HFF-Myc (cell line): ENCODE measurements at regions not wholly inside any gene's neighbourhood (a gene's known extent, or its start where the extent isn't known, plus 50 kb on each side); places are given as distances from the start of the nearest gene placed in this dataset.

Source experiments
- DNase-seq: peaks from one replicate; pipeline ENCODE4 v3.0.0-alpha.2; 2011; ENCODE audit warnings: low read depth; ENCODE audit errors: extremely low read depth
- H3K4me3 ChIP-seq: replicated peaks from 2 replicates; pipeline ENCODE4 v1.5.1; 2011; ENCODE audit warnings: low read depth, mild to moderate bottlenecking, control low read depth, low read length
- TF ChIP-seq, protein P1 (sequence below): IDR thresholded peaks from 2 replicates; pipeline ENCODE4 v1.5.1; 2012; ENCODE audit warnings: mild to moderate bottlenecking, low read depth, low read length, control low read depth; ENCODE audit errors: missing control alignments

GRCh38 chr1:184219883-184220282 lies 166.9 kb upstream of the C1orf21 start:
- TF ChIP-seq, protein P1, sequence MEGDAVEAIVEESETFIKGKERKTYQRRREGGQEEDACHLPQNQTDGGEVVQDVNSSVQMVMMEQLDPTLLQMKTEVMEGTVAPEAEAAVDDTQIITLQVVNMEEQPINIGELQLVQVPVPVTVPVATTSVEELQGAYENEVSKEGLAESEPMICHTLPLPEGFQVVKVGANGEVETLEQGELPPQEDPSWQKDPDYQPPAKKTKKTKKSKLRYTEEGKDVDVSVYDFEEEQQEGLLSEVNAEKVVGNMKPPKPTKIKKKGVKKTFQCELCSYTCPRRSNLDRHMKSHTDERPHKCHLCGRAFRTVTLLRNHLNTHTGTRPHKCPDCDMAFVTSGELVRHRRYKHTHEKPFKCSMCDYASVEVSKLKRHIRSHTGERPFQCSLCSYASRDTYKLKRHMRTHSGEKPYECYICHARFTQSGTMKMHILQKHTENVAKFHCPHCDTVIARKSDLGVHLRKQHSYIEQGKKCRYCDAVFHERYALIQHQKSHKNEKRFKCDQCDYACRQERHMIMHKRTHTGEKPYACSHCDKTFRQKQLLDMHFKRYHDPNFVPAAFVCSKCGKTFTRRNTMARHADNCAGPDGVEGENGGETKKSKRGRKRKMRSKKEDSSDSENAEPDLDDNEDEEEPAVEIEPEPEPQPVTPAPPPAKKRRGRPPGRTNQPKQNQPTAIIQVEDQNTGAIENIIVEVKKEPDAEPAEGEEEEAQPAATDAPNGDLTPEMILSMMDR = no peak

DNA sequence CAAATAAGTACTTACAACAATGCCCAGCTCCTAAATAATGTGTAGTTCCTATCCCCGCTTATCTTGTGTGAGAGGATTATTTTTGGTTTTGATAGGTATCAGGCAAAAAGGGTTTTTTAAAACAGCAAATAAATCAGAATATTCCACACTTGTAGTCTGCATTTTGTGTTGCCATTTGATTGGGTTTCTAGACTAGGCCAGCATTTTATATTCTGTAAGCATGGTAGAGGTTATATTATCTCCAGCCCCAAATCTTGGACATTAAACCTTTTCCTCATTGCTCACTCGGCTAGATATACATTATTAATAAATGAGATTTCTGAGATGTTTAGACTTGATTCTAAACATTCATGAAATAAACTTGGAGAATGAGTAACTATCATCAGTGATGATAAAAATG lies 165.7 kb upstream of the C1orf21 start:
- no peak for DNase-seq
- no peak overlapping the region for H3K4me3 ChIP-seq
- TF ChIP-seq, protein P1 = no peak

More at GRCh38 chr1:184219883-184220282, 166.9 kb upstream of the C1orf21 start:
- H3K4me3 ChIP-seq = no peak overlapping the region
- no peak for DNase-seq

GRCh38 chr1:184222652-184223052 lies 164.2 kb upstream of the C1orf21 start:
- no peak for DNase-seq
- H3K4me3 ChIP-seq = no peak overlapping the region
- TF ChIP-seq, protein P1 = peak; percentile 95

DNA sequence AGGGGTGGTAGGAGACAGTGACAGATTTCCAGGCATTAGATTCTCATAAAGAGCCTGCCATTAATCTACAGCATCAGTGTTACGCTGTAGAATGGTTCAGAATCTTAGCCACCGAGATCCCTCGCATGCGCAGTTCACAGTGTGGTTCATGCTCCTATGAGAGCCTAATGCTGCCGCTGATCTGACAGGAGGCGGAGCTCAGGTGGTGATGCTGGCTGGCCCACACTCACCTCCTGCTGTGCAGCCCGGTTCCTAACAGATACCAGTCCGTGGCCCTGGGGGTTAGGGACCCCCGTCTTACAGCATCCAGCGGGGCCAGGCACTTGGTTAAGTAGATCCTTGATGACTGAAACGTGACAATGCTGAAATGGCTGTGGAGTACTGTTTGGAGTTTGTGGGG lies 163.6 kb upstream of the C1orf21 start:
- TF ChIP-seq, protein P1 = no peak
- DNase-seq = no peak
- no peak overlapping the region for H3K4me3 ChIP-seq

DNA sequence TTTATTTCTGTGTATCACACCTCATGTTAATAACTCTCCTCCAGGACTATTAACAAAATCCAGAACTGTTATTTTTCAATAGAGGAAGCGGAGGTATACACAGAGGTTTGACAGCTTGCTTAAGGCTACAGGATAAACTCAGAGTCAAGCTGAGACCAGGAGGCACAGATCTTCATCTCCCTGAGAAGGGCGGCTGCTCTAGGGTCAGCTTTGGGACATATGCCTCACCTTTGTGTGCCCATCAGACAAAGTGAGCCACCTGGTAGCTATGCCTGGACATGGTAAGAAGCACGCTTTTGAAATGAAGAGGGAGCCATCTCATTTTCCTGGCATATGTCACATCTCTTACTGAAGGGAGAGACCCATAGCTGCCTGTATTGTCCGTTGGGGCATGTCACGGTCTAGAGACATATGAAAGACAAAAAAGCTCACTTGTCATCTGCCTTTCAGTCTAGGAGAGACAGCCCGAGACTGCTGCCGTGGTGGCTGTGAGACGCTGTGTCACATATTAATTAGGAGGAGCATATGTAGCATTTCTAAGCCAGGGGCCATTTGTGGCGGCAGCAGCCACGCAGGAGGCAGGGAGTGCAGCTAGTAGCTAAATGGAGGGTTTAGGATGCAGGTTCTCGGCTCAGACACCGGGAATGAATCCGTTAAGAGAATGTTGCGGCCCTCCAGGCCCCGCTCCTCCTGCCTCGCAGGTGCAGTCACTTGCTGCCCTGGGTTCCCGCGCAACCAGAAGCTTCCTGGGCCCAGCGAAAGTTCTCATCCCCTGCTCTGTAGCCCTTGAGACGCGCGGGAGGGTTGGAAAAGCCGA lies 161.3 kb upstream of the C1orf21 start:
- no peak for DNase-seq
- no peak overlapping the region for H3K4me3 ChIP-seq
- TF ChIP-seq, protein P1 = no peak

- no peak overlapping the region for H3K4me3 ChIP-seq
- DNase-seq = no peak
- TF ChIP-seq, protein P1 = no peak
Measured at GRCh38 chr1:184226100-184226487, 160.7 kb upstream of the C1orf21 start.
